Stomach (tissue), 4 donors: ENCODE measurements at regions not wholly inside any gene's neighbourhood (a gene's known extent, or its start where the extent isn't known, plus 50 kb on each side); places are given as distances from the start of the nearest gene placed in this dataset.

ENCODE experiments used
- CTCF ChIP-seq, 7 experiments: fragments of 450-650 bp in 4 of 7; fragments of 200-600 bp in 3 of 7; sonication (generic) in 3 of 7; IDR thresholded peaks; one replicate each; pipeline ENCODE4 v1.5.1; 2016 to 2019; ENCODE audit warnings: antibody characterized with exemption in 7 of 7, control low read depth in 2 of 7, mild to moderate bottlenecking in 1 of 7
- EP300 ChIP-seq: sonication (generic); formaldehyde crosslinking; IDR thresholded peaks from one replicate; pipeline ENCODE4 v1.6.1; 2017; ENCODE audit warnings: antibody characterized with exemption
- POLR2AphosphoS5 ChIP-seq, 3 donors: sonication (generic); formaldehyde crosslinking; IDR thresholded peaks; one replicate each; pipeline ENCODE4 v1.6.1; 2016; ENCODE audit warnings: antibody characterized with exemption in 3 of 3

GRCh38 chr15:79677241-79677640 lies 219.6 kb downstream of the MTHFS start:
- TF ChIP-seq CTCF (IDR thresholded peaks at IDR 0.05) (no peak), POLR2AphosphoS5 (IDR thresholded peaks at IDR 0.05) (no peak), EP300 (no peak)
